GM12878 (cell line): ENCODE measurements at regions not wholly inside any gene's neighbourhood (a gene's known extent, or its start where the extent isn't known, plus 50 kb on each side); places are given as distances from the start of the nearest gene placed in this dataset.

Experiments
- CHD4 ChIP-seq: fragments of 200-600 bp; sonication (generic); IDR thresholded peaks from 2 replicates; pipeline ENCODE4 v1.6.1; 2016; ENCODE audit warnings: mild to moderate bottlenecking
- EZH2 ChIP-seq: IDR thresholded peaks from 2 replicates; pipeline ENCODE4 v1.6.1; 2012; ENCODE audit warnings: low read depth, mild to moderate bottlenecking, control low read depth, inconsistent platforms, low read length, borderline replicate concordance; ENCODE audit not compliant: control insufficient read depth
- FOS ChIP-seq: IDR thresholded peaks from 3 replicates; pipeline ENCODE4 v1.6.1; 2011; ENCODE audit warnings: borderline replicate concordance; ENCODE audit not compliant: insufficient read length; ENCODE audit errors: extremely low read depth
- HDGF ChIP-seq: fragments of 450-650 bp; IDR thresholded peaks from 2 replicates; pipeline ENCODE4 v1.6.1; 2016; ENCODE audit warnings: antibody characterized with exemption
- KAT2A ChIP-seq: conservative IDR thresholded peaks from 2 replicates; pipeline ENCODE4 v1.6.1; 2011; ENCODE audit warnings: low read depth, low read length; ENCODE audit not compliant: control insufficient read depth
- MEF2A ChIP-seq: IDR thresholded peaks from 2 replicates; pipeline ENCODE4 v1.6.1; 2011; ENCODE audit warnings: low read depth, mild to moderate bottlenecking, low read length, moderate library complexity; ENCODE audit not compliant: insufficient read depth
- POLR2A ChIP-seq: IDR thresholded peaks from 2 replicates; pipeline ENCODE4 v1.6.1; 2011; ENCODE audit warnings: low read depth, mild to moderate bottlenecking, low read length
- POLR2AphosphoS5 ChIP-seq: IDR thresholded peaks from 2 replicates; pipeline ENCODE4 v1.6.1; 2011; ENCODE audit warnings: mild to moderate bottlenecking, low read length, inconsistent platforms
- SP1 ChIP-seq: IDR thresholded peaks from one replicate; pipeline ENCODE4 v1.6.1; 2011; ENCODE audit warnings: low read depth, low read length
- TF ChIP-seq, protein P1 (sequence below): fragments of 450-650 bp; formaldehyde crosslinking; IDR thresholded peaks from 2 replicates; pipeline ENCODE4 v1.4.0; 2022; ENCODE audit warnings: mild to moderate bottlenecking, moderate library complexity
- TF ChIP-seq, protein P2 (sequence below), 3 experiments: IDR thresholded peaks in 2 of 3; conservative IDR thresholded peaks in 1 of 3; 2 replicates each; pipeline ENCODE4 v1.5.1; 2011; ENCODE audit warnings: low read depth in 3 of 3, low read length in 3 of 3, mild to moderate bottlenecking in 3 of 3, control low read depth in 2 of 3, moderate library complexity in 2 of 3, inconsistent platforms in 1 of 3, mixed read lengths in 1 of 3; ENCODE audit not compliant: control insufficient read depth in 2 of 3, insufficient read depth in 1 of 3; ENCODE audit errors: extremely low read depth in 1 of 3
- TF ChIP-seq, protein P3 (sequence below): IDR thresholded peaks from 2 replicates; pipeline ENCODE4 v1.6.1; 2012; ENCODE audit warnings: low read length, inconsistent platforms

DNA sequence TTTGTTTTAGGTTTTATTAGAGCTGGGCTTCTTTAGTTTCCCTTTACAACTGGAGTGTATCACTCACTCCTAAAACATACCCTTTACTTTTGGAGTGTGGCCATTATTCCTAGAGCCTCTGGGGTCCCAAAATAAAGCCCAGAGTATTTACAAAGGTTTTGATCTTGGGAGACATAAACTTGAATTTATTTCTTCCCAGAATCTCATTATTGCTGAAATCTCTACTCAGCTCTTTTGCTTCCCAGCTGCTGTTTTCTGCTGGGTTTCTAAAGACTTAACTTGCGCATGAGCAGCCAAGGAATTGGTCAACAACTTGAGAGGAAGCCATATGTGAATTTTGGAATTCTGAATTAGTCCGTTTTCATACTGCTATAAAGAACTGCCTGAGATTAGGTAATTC is 94.5 kb upstream of the NRSN1 start:
- TF ChIP-seq POLR2A (no peak), POLR2AphosphoS5 (no peak), CHD4 (no peak), EZH2 (no peak), FOS (no peak), MEF2A (no peak), SP1 (no peak), HDGF (no peak), KAT2A (no peak)
- TF ChIP-seq, protein P1, sequence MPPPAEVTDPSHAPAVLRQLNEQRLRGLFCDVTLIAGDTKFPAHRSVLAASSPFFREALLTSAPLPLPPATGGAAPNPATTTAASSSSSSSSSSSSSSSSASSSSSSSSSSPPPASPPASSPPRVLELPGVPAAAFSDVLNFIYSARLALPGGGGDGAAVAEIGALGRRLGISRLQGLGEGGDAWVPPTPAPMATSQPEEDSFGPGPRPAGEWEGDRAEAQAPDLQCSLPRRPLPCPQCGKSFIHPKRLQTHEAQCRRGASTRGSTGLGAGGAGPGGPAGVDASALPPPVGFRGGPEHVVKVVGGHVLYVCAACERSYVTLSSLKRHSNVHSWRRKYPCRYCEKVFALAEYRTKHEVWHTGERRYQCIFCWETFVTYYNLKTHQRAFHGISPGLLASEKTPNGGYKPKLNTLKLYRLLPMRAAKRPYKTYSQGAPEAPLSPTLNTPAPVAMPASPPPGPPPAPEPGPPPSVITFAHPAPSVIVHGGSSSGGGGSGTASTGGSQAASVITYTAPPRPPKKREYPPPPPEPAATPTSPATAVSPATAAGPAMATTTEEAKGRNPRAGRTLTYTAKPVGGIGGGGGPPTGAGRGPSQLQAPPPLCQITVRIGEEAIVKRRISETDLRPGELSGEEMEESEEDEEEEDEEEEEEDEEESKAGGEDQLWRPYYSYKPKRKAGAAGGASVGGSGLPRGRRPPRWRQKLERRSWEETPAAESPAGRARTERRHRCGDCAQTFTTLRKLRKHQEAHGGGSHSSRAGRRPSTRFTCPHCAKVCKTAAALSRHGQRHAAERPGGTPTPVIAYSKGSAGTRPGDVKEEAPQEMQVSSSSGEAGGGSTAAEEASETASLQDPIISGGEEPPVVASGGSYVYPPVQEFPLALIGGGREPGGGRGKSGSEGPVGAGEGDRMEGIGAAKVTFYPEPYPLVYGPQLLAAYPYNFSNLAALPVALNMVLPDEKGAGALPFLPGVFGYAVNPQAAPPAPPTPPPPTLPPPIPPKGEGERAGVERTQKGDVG (CRISPR knock-in tag) = no peak
- TF ChIP-seq, protein P2, sequence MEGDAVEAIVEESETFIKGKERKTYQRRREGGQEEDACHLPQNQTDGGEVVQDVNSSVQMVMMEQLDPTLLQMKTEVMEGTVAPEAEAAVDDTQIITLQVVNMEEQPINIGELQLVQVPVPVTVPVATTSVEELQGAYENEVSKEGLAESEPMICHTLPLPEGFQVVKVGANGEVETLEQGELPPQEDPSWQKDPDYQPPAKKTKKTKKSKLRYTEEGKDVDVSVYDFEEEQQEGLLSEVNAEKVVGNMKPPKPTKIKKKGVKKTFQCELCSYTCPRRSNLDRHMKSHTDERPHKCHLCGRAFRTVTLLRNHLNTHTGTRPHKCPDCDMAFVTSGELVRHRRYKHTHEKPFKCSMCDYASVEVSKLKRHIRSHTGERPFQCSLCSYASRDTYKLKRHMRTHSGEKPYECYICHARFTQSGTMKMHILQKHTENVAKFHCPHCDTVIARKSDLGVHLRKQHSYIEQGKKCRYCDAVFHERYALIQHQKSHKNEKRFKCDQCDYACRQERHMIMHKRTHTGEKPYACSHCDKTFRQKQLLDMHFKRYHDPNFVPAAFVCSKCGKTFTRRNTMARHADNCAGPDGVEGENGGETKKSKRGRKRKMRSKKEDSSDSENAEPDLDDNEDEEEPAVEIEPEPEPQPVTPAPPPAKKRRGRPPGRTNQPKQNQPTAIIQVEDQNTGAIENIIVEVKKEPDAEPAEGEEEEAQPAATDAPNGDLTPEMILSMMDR (IDR thresholded peaks at IDR 0.05 in 2 of 3, conservative IDR thresholded peaks at IDR 0.05 in 1 of 3; ENCODE audit: control insufficient read depth in 2 of 3, extremely low read depth in 1 of 3, insufficient read depth in 1 of 3, low read depth in 3 of 3, low read length in 3 of 3) = no peak
- TF ChIP-seq, protein P3, sequence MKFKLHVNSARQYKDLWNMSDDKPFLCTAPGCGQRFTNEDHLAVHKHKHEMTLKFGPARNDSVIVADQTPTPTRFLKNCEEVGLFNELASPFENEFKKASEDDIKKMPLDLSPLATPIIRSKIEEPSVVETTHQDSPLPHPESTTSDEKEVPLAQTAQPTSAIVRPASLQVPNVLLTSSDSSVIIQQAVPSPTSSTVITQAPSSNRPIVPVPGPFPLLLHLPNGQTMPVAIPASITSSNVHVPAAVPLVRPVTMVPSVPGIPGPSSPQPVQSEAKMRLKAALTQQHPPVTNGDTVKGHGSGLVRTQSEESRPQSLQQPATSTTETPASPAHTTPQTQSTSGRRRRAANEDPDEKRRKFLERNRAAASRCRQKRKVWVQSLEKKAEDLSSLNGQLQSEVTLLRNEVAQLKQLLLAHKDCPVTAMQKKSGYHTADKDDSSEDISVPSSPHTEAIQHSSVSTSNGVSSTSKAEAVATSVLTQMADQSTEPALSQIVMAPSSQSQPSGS = no peak
